GM12878 (cell line): ENCODE measurements at regions not wholly inside any gene's neighbourhood (a gene's known extent, or its start where the extent isn't known, plus 50 kb on each side); places are given as distances from the start of the nearest gene placed in this dataset.

Source experiments
- POLR2A ChIP-seq: IDR thresholded peaks from 2 replicates; pipeline ENCODE4 v1.6.1; 2011; ENCODE audit warnings: low read depth, mild to moderate bottlenecking, low read length
- YY1 ChIP-seq: IDR thresholded peaks from 2 replicates; pipeline ENCODE4 v1.6.1; 2011; ENCODE audit warnings: low read depth, mild to moderate bottlenecking, low read length

DNA sequence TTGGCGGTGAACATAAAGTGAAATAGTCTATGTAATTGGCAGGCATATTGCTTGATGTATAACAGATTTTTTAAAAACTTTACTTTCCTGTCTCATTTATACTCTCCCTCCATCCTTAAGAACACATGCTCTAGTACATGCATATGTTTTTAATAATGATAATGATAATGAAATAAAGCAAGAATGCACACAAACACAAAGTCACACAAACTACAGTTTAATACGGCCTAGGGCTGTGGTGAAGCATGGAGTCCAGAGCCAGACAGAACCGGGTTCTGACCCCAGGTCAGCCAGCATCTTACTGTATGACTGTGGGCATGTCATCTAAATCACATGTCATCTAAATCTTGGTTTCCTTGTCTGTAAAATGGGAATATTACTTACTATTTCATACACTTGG is 324.9 kb upstream of the NFIA start:
- no peak for TF ChIP-seq POLR2A
- TF ChIP-seq YY1 = no peak
